K562 (cell line): ENCODE measurements at regions not wholly inside any gene's neighbourhood (a gene's known extent, or its start where the extent isn't known, plus 50 kb on each side); places are given as distances from the start of the nearest gene placed in this dataset.
A peak's percentile ranks its signal among the peaks of the same experiment; 100 is the strongest.

Source experiments
- ATAC-seq: fragments of 200-7000 bp; cut with Tn5 transposase; 3 replicates; pipeline ENCODE4 v1.9.1; 2020; ENCODE audit warnings: moderate library complexity
- BruUV-seq: library from RNA; stranded (reverse); fragments of 400-500 nt; replicated peaks from 2 replicates; lab custom pipeline; 2021; lab: Mats Ljungman, UMichigan
- CTCF ChIA-PET: fragments of 300-600 bp; formaldehyde crosslinking; extraction: SDS; loops from one replicate; lab custom pipeline; 2021; ENCODE audit warnings: low intra/inter-chr PET ratio; lab: Yijun Ruan, JAX
- POLR2A ChIA-PET: fragments of 300-600, 350-650 bp; sonication (Branson Sonifier 250); formaldehyde crosslinking; extraction: SDS; loops from one replicate; lab custom pipeline; 2021; ENCODE audit warnings: antibody characterized with exemption, inconsistent platforms; lab: Yijun Ruan, JAX
- DNase-seq, 4 experiments: peaks; one replicate each; pipeline versions ENCODE4 v3.0.0 to v3.0.0-alpha.2; 2011 to 2018; ENCODE audit warnings: low spot score in 3 of 4, mixed read lengths in 3 of 4; ENCODE audit errors: extremely low read depth in 1 of 4
- FAIRE-seq: peaks from 2 replicates; lab custom pipeline; 2011; peaks lifted over from hg19 to GRCh38; lab: Jason Lieb, UNC
- H2AFZ ChIP-seq: 2 replicates; pipeline ENCODE4 v1.6.0; 2011; ENCODE audit warnings: low read depth, low read length, control low read depth, inconsistent platforms
- H3K27ac ChIP-seq: fragments of 200-600 bp; 3 replicates; pipeline ENCODE4 v1.8.0; 2011; ENCODE audit warnings: low read depth, mild to moderate bottlenecking, control low read depth, inconsistent platforms, low read length, moderate library complexity, mixed read lengths; ENCODE audit errors: extremely low read depth
- H3K27me3 ChIP-seq, 2 experiments: fragments of 300-600 bp in 1 of 2; 2 replicates in 1 of 2; 3 replicates in 1 of 2; pipeline versions ENCODE4 v1.6.0 to v1.8.0; 2011; ENCODE audit warnings: inconsistent platforms in 2 of 2, low read length in 2 of 2, mild to moderate bottlenecking in 1 of 2, mixed read lengths in 1 of 2, moderate library complexity in 1 of 2; ENCODE audit not compliant: control insufficient read depth in 2 of 2, insufficient read depth in 2 of 2
- H3K36me3 ChIP-seq: fragments of 300-600 bp; 3 replicates; pipeline ENCODE4 v1.8.0; 2011; ENCODE audit warnings: mild to moderate bottlenecking, low read length, inconsistent platforms; ENCODE audit not compliant: control insufficient read depth, insufficient read depth
- H3K4me1 ChIP-seq, 2 experiments: fragments of 200-600 bp in 1 of 2; replicated peaks in 1 of 2; 2 replicates in 1 of 2; 3 replicates in 1 of 2; pipeline versions ENCODE4 v1.5.1 to v1.8.0; 2011; ENCODE audit warnings: inconsistent platforms in 2 of 2, low read length in 2 of 2, mild to moderate bottlenecking in 1 of 2, mixed read lengths in 1 of 2, moderate library complexity in 1 of 2; ENCODE audit not compliant: control insufficient read depth in 2 of 2, insufficient read depth in 2 of 2
- H3K4me2 ChIP-seq: 2 replicates; pipeline ENCODE4 v1.6.1; 2011; ENCODE audit warnings: low read length, control low read depth, inconsistent platforms, mixed read lengths; ENCODE audit not compliant: insufficient read depth
- H3K4me3 ChIP-seq: fragments of 200-600 bp; sonication (generic), shearing (Covaris generic); 2 replicates; pipeline ENCODE4 v1.5.1; 2016; ENCODE audit warnings: control low read depth, inconsistent platforms
- H3K79me2 ChIP-seq: fragments of 200-600 bp; 3 replicates; pipeline ENCODE4 v1.8.0; 2011; ENCODE audit warnings: low read length, inconsistent platforms; ENCODE audit not compliant: control insufficient read depth, insufficient read depth
- H3K9ac ChIP-seq, 2 experiments: 2 replicates each; pipeline versions ENCODE4 v1.6.0 to v1.6.1; 2011; ENCODE audit warnings: low read depth in 2 of 2, low read length in 2 of 2, control low read depth in 1 of 2, inconsistent platforms in 1 of 2, mild to moderate bottlenecking in 1 of 2, mixed read lengths in 1 of 2; ENCODE audit not compliant: insufficient read depth in 1 of 2
- H3K9me1 ChIP-seq: one replicate; pipeline ENCODE4 v1.6.0; 2011; ENCODE audit warnings: inconsistent platforms, mild to moderate bottlenecking, low read length, moderate library complexity; ENCODE audit not compliant: control insufficient read depth, insufficient read depth
- H3K9me3 ChIP-seq: replicated peaks from 2 replicates; pipeline ENCODE4 v1.5.1; 2011; ENCODE audit warnings: low read depth, low read length, inconsistent platforms; ENCODE audit not compliant: control insufficient read depth, insufficient read depth
- H4K20me1 ChIP-seq: replicated peaks from 2 replicates; pipeline ENCODE4 v1.6.1; 2011; ENCODE audit warnings: low read length, inconsistent platforms, mixed read lengths; ENCODE audit not compliant: control insufficient read depth, insufficient read depth
- PCBP2 ChIP-seq: fragments of 200-400 bp; formaldehyde crosslinking; IDR thresholded peaks from 2 replicates; pipeline ENCODE4 v1.6.1; 2018; ENCODE audit warnings: low read length, low read depth, mild to moderate bottlenecking, moderate library complexity; ENCODE audit not compliant: poor library complexity, severe bottlenecking
- PHF21A ChIP-seq: fragments of 450-650 bp; IDR thresholded peaks from 2 replicates; pipeline ENCODE4 v1.6.1; 2017; ENCODE audit warnings: low read depth, borderline replicate concordance
- PTTG1 ChIP-seq: fragments of 450-650 bp; IDR thresholded peaks from 2 replicates; pipeline ENCODE4 v1.6.1; 2016; ENCODE audit warnings: low read depth, mild to moderate bottlenecking, missing genetic modification characterization, missing compliant biosample characterization
- SMAD1 ChIP-seq: fragments of 150-350 bp; IDR thresholded peaks from 2 replicates; pipeline ENCODE4 v1.6.1; 2014; ENCODE audit warnings: low read length, low read depth; ENCODE audit not compliant: partially characterized antibody
- TEAD2 ChIP-seq: fragments of 450-650 bp; IDR thresholded peaks from 2 replicates; pipeline ENCODE4 v1.6.1; 2016; ENCODE audit warnings: missing genetic modification characterization, control low read depth, missing compliant biosample characterization
- ZNF165 ChIP-seq: fragments of 250-450 bp; sonication (Bioruptor Pico); IDR thresholded peaks from 2 replicates; pipeline ENCODE4 v1.4.0; 2020; ENCODE audit warnings: borderline replicate concordance
- WGBS: fragments of 100-300 bp; shearing (Covaris generic); methylation state at CpG from one replicate; pipeline ENCODE4 v1.1.6; 2016; ENCODE audit warnings: low coverage, mixed read lengths; ENCODE audit not compliant: insufficient coverage; ENCODE audit errors: missing lambda C conversion rate; 5-methylcytosine and 5-hydroxymethylcytosine counted together
- in situ Hi-C: fragments of 300-500 bp; cut with MboI; formaldehyde crosslinking; loops from 4 replicates; pipeline ENCODE4 v1.15.0; 2018; ENCODE audit warnings: inconsistent platforms, mixed read lengths
- intact Hi-C: fragments of 100-400 bp; cut with micrococcal nuclease; formaldehyde crosslinking; loops from 2 replicates; pipeline ENCODE4 v1.14.2; 2022

DNA sequence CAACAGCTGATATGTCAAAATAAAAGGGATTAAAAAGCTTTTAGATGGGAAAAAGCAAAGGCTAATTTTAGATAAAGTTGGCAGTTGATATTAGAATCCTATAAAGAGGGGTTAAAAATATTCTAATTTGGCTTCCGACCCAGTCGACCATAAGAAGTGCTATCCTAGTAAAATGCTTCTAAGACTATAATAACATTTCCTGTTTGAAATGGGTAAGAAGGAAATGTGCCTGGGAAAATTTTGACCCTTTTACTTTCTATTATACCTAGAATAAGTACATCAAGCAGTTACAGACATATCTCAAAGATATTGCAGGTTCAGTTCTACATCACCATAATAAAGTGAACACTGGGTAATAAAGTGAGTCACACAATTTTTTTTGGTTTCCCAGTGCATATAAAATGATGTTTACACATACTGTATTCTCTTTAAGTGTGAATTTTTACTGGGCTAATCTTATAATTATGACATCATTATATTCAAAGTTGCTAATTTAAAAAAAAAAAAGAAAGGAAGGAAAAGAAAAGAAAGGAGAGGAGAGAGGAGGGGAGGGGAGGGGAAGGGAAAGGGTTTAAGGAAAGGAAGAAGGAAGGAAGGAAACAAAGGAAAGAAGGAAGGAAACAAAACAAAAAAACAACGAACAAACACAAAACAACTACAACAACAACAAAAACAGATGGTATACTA is 308.2 kb upstream of the NR5A2 start:
- Histone ChIP-seq H3K4me3 (no peak overlapping the region), H3K27me3 (no peaks in the 10 kb centered on the region), H3K9ac (no peak overlapping the region), H3K36me3 (no peaks in the 10 kb centered on the region), H3K4me1 (no peaks in the 10 kb centered on the region)
- no peak for DNase-seq
- intact Hi-C loops = no loop called here
- CTCF ChIA-PET = no interaction called here
- TF ChIP-seq TEAD2 (tag) (no peak), PCBP2 (peak; percentile 68)
- TF ChIP-seq, all 486 proteins: peak for 1
- H3K27ac ChIP-seq = no peak overlapping the region
- in situ Hi-C loops = no loop called here
- H2AFZ ChIP-seq = no peak overlapping the region
- no peaks in the 10 kb centered on the region for H3K9me3 ChIP-seq
- no TSS peak for BruUV-seq
- no peaks in the 10 kb centered on the region for H3K79me2 ChIP-seq
- H3K4me2 ChIP-seq = no peak overlapping the region
- WGBS = 2% methylated on average over 3 of the region's 3 CpGs
- POLR2A ChIA-PET = no interaction called here
- H3K9me1 ChIP-seq = no peaks in the 10 kb centered on the region
- no peaks in the 10 kb centered on the region for H4K20me1 ChIP-seq
- FAIRE-seq = no peak
- no peak for ATAC-seq

DNA sequence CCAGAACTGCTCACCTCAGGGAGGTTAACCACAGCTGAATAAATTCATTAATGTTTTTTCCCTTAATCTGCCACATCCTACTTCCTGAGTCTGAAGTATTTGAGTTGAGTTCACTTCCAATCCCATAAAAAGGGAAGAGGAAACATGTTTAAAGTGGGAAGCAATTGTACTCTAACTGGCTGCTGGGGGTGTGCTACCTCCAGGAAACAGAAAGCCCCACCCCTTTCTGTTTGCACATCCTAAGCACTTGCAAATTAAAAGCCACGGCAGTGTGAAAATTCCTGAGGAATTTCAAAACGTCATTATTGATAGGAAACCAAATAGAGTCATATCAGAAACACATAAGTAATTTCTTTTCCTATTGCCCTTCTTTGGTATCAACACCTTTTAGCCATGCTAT is 307.0 kb upstream of the NR5A2 start:
- Histone ChIP-seq H3K4me2 (no peak overlapping the region), H3K79me2 (no peaks in the 10 kb centered on the region), H3K9me3 (no peaks in the 10 kb centered on the region), H3K27ac (no peak overlapping the region), H3K9ac (no peak overlapping the region), H4K20me1 (no peaks in the 10 kb centered on the region), H3K4me1 (no peaks in the 10 kb centered on the region), H2AFZ (no peak overlapping the region), H3K4me3 (no peak overlapping the region), H3K27me3 (no peaks in the 10 kb centered on the region), H3K9me1 (no peaks in the 10 kb centered on the region), H3K36me3 (no peaks in the 10 kb centered on the region)
- FAIRE-seq (no peak), DNase-seq (no peak), ATAC-seq (no peak)
- intact Hi-C loops = no loop called here
- CTCF ChIA-PET = no interaction called here
- TF ChIP-seq ZNF165 (CRISPR knock-in tag) (no peak), PTTG1 (tag) (no peak), SMAD1 (no peak), PHF21A (no peak)
- POLR2A ChIA-PET = interaction anchor here (0.7 kb wide), 1 partner anchor 720 kb away, joined by 3 read pairs; no protein-coding TSS in a partner anchor
- WGBS = 0% methylated on average over 2 of the region's 2 CpGs
- BruUV-seq = no TSS peak
- in situ Hi-C loops = no loop called here
